Ishikawa (cell line): ENCODE measurements at regions not wholly inside any gene's neighbourhood (a gene's known extent, or its start where the extent isn't known, plus 50 kb on each side); places are given as distances from the start of the nearest gene placed in this dataset.
A peak's percentile ranks its signal among the peaks of the same experiment; 100 is the strongest.

ENCODE experiments used
- CEBPB ChIP-seq: IDR thresholded peaks from 2 replicates; pipeline ENCODE4 v1.6.1; 2012
- CREB1 ChIP-seq: IDR thresholded peaks from 2 replicates; pipeline ENCODE4 v1.6.1; 2012; ENCODE audit warnings: low read depth
- EGR1 ChIP-seq: IDR thresholded peaks from 2 replicates; pipeline ENCODE4 v1.6.1; 2012
- EP300 ChIP-seq: IDR thresholded peaks from 2 replicates; pipeline ENCODE4 v1.6.1; 2012; ENCODE audit warnings: borderline replicate concordance
- FOXM1 ChIP-seq: IDR thresholded peaks from 2 replicates; pipeline ENCODE4 v1.6.1; 2012; ENCODE audit warnings: low read depth, borderline replicate concordance
- MAX ChIP-seq: IDR thresholded peaks from 2 replicates; pipeline ENCODE4 v1.6.1; 2012
- NFIC ChIP-seq: IDR thresholded peaks from 2 replicates; pipeline ENCODE4 v1.6.1; 2012
- RAD21 ChIP-seq: IDR thresholded peaks from 2 replicates; pipeline ENCODE4 v1.6.1; 2012; ENCODE audit warnings: low read depth
- REST ChIP-seq: IDR thresholded peaks from 2 replicates; pipeline ENCODE4 v1.6.1; 2012; ENCODE audit warnings: low read depth, mild to moderate bottlenecking
- TAF1 ChIP-seq: IDR thresholded peaks from 2 replicates; pipeline ENCODE4 v1.6.1; 2012; ENCODE audit warnings: low read depth, mild to moderate bottlenecking
- TCF12 ChIP-seq: IDR thresholded peaks from 2 replicates; pipeline ENCODE4 v1.6.1; 2012; ENCODE audit warnings: low read depth
- TEAD4 ChIP-seq: IDR thresholded peaks from 2 replicates; pipeline ENCODE4 v1.6.1; 2012
- USF1 ChIP-seq: IDR thresholded peaks from 2 replicates; pipeline ENCODE4 v1.6.1; 2012
- YY1 ChIP-seq: IDR thresholded peaks from 2 replicates; pipeline ENCODE4 v1.6.1; 2012; ENCODE audit warnings: low read depth
- ZBTB7A ChIP-seq: IDR thresholded peaks from 2 replicates; pipeline ENCODE4 v1.6.1; 2012; ENCODE audit warnings: low read depth

GRCh38 chr5:134468921-134469400, 56.5 kb upstream of the JADE2 start:
- TF ChIP-seq TCF12 (no peak), TAF1 (no peak), USF1 (no peak), MAX (no peak), ZBTB7A (no peak), NFIC (no peak), CREB1 (no peak), CEBPB (no peak), YY1 (no peak), EGR1 (no peak), REST (no peak), FOXM1 (no peak), TEAD4 (no peak), RAD21 (no peak), EP300 (no peak)

- TF ChIP-seq MAX = no peak
- no peak for TF ChIP-seq NFIC
- no peak for TF ChIP-seq TAF1
- no peak for TF ChIP-seq TCF12
- no peak for TF ChIP-seq YY1
- TF ChIP-seq USF1 = no peak
- TF ChIP-seq RAD21 = no peak
- TF ChIP-seq REST = no peak
- no peak for TF ChIP-seq TEAD4
- no peak for TF ChIP-seq FOXM1
- no peak for TF ChIP-seq EP300
Measured at GRCh38 chr5:134467231-134467630, 55.5 kb upstream of the CDKN2AIPNL start.

- TF ChIP-seq TAF1 = no peak; the same call in 1 of the 2 replicates
- TF ChIP-seq MAX = peak; percentile 1; the same call in 1 of the 2 replicates
- TF ChIP-seq CREB1 = no peak
- TF ChIP-seq ZBTB7A = peak; percentile 53; the same call in 1 of the 2 replicates
- 0 out of 2 replicates have a peak, but pooled peaks have one; percentile 54 for TF ChIP-seq TCF12
- 0 out of 2 replicates have a peak, but pooled peaks have one; percentile 24 for TF ChIP-seq TEAD4
- TF ChIP-seq NFIC = peak; percentile 90
Measured at GRCh38 chr5:134466241-134467069, 54.8 kb upstream of the CDKN2AIPNL start.

GRCh38 chr5:134465816-134466240, 54.1 kb upstream of the CDKN2AIPNL start:
- TF ChIP-seq EGR1 (no peak), EP300 (0 out of 2 replicates have a peak, but pooled peaks have one; percentile 24), TAF1 (peak; percentile 41), TCF12 (no peak), ZBTB7A (peak; percentile 77; the same call in 1 of the 2 replicates), CREB1 (no peak), RAD21 (no peak; the same call in 1 of the 2 replicates), MAX (peak; percentile 58; the same call in 1 of the 2 replicates), YY1 (no peak), CEBPB (no peak), USF1 (no peak), TEAD4 (no peak), NFIC (peak; percentile 46; the same call in 1 of the 2 replicates), FOXM1 (no peak; the same call in 1 of the 2 replicates), REST (no peak)
